Suprapubic skin (tissue), 4 donors: ENCODE measurements at regions not wholly inside any gene's neighbourhood (a gene's known extent, or its start where the extent isn't known, plus 50 kb on each side); places are given as distances from the start of the nearest gene placed in this dataset.

Experiments
- DNase-seq, 2 donors: peaks; one replicate each; pipeline ENCODE4 v3.0.0-alpha.2; 2019; ENCODE audit warnings: low spot score in 2 of 2
- H3K27ac ChIP-seq: fragments of 200-600 bp; sonication (generic); one replicate; pipeline ENCODE4 v1.5.1; 2019
- H3K27me3 ChIP-seq: fragments of 200-600 bp; sonication (generic); one replicate; pipeline ENCODE4 v1.5.1; 2019
- H3K36me3 ChIP-seq: fragments of 200-600 bp; sonication (generic); one replicate; pipeline ENCODE4 v1.5.1; 2019
- H3K4me1 ChIP-seq: fragments of 200-600 bp; sonication (generic); one replicate; pipeline ENCODE4 v1.5.1; 2019
- H3K4me3 ChIP-seq: fragments of 200-600 bp; sonication (generic); one replicate; pipeline ENCODE4 v1.5.1; 2019; ENCODE audit warnings: mild to moderate bottlenecking
- H3K9me3 ChIP-seq: fragments of 200-600 bp; sonication (generic); one replicate; pipeline ENCODE4 v1.5.1; 2019
- CTCF ChIP-seq, 2 donors: fragments of 200-600 bp in 1 of 2; fragments of 450-650 bp in 1 of 2; sonication (generic) in 1 of 2; IDR thresholded peaks; one replicate each; pipeline ENCODE4 v1.5.1; 2016 to 2019; ENCODE audit warnings: antibody characterized with exemption in 2 of 2, mild to moderate bottlenecking in 1 of 2, moderate library complexity in 1 of 2
- EP300 ChIP-seq: sonication (generic); formaldehyde crosslinking; IDR thresholded peaks from one replicate; pipeline ENCODE4 v1.6.1; 2017; ENCODE audit warnings: antibody characterized with exemption
- POLR2A ChIP-seq, 2 donors: fragments of 450-650 bp; IDR thresholded peaks; one replicate each; pipeline ENCODE4 v1.6.1; 2017; ENCODE audit warnings: antibody characterized with exemption in 2 of 2, mild to moderate bottlenecking in 2 of 2, moderate library complexity in 2 of 2
- POLR2AphosphoS5 ChIP-seq, 3 donors: sonication (generic); formaldehyde crosslinking; IDR thresholded peaks; one replicate each; pipeline ENCODE4 v1.6.1; 2017; ENCODE audit warnings: antibody characterized with exemption in 3 of 3
- WGBS: methylation state at CpG from one replicate; pipeline ENCODE4 v1.1.5; 2018; 5-methylcytosine and 5-hydroxymethylcytosine counted together

DNA sequence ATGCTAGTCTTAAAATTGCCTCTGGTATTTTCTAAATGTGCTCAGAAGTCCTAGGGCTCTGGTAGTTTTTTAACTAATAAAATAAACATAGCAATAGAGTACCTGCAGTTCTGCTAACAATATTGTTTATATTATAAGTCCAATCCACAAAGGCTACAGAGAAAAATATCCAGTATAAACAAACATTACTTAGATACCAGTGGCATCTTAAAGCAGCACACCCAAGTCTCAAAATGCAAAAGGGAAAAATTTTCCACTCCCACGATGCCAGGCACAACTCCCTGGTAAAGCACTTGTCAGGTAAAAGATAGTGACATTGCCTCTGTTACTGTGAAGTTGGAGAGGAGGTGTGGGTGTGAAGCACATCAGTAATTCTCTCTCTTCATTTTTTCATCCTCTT is 123.3 kb downstream of the OGFRL1 start:
- H3K4me1 ChIP-seq = peaks cover 15% of the 10 kb centered on the region
- no peak overlapping the region for H3K27ac ChIP-seq
- H3K4me3 ChIP-seq = no peak overlapping the region

DNA sequence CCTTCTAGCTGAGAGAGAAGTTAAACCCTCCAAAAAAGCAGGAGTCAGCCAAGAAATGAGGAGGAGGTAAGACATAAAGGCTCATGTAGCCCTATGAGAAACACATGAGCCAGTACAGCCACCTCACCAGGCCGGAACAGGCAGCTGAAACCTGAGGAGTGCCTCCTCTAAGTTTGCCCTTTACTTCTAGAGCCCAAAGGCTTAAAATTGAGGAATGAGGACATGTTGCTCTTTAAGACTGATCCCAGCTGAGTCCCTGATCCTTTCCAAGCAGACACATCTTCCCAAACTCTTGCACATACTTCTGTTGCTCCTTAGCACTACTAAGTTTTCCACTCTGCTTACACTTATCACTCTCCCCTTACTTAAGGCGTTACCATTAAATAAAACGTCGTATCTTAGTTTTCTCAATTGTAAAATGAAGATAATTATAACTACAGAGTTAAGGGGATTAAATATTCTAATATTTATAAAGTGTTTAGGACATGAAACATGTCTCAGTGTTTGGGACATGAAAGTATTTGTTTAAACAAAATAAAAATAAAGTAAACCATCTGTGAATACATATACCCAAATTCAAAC is 124.0 kb downstream of the OGFRL1 start:
- H3K4me1 ChIP-seq = peaks cover 17% of the 10 kb centered on the region
- no peak for DNase-seq
- WGBS = 87% methylated on average over 4 of the region's 4 CpGs
- peaks cover 13% of the 10 kb centered on the region for H3K36me3 ChIP-seq
- H3K27ac ChIP-seq = no peak overlapping the region
- H3K9me3 ChIP-seq = no peaks in the 10 kb centered on the region
- TF ChIP-seq EP300 = no peak
- no peak overlapping the region for H3K4me3 ChIP-seq
- H3K27me3 ChIP-seq = no peaks in the 10 kb centered on the region

More for the DNA sequence above, 123.3 kb downstream of the OGFRL1 start:
- no peak for DNase-seq
- Histone ChIP-seq H3K27me3 (no peaks in the 10 kb centered on the region), H3K36me3 (peaks cover 11% of the 10 kb centered on the region), H3K9me3 (no peaks in the 10 kb centered on the region)
- TF ChIP-seq EP300 = no peak
- no peak for TF ChIP-seq POLR2A (IDR thresholded peaks at IDR 0.05)
- no peak for TF ChIP-seq CTCF (IDR thresholded peaks at IDR 0.05)
- no peak for TF ChIP-seq POLR2AphosphoS5 (IDR thresholded peaks at IDR 0.05)
- WGBS = 85% methylated on average over 1 of the region's 1 CpG

- Histone ChIP-seq H3K4me1 (peaks cover 24% of the 10 kb centered on the region), H3K9me3 (no peaks in the 10 kb centered on the region), H3K36me3 (peaks cover 13% of the 10 kb centered on the region), H3K4me3 (no peak overlapping the region), H3K27ac (no peak overlapping the region), H3K27me3 (no peaks in the 10 kb centered on the region)
- TF ChIP-seq EP300 (no peak), CTCF (IDR thresholded peaks at IDR 0.05) (no peak), POLR2A (IDR thresholded peaks at IDR 0.05) (no peak), POLR2AphosphoS5 (IDR thresholded peaks at IDR 0.05) (no peak)
- DNase-seq = no peak
- WGBS = 67% methylated on average over 3 of the region's 3 CpGs
Measured at GRCh38 chr6:71414486-71414885, 125.9 kb downstream of the OGFRL1 start.

GRCh38 chr6:71419217-71420094 is 130.8 kb downstream of the OGFRL1 start:
- Histone ChIP-seq H3K27me3 (no peaks in the 10 kb centered on the region), H3K9me3 (no peaks in the 10 kb centered on the region), H3K4me1 (peaks cover 22% of the 10 kb centered on the region), H3K27ac (peak overlapping the region; percentile 93), H3K36me3 (peaks cover 13% of the 10 kb centered on the region), H3K4me3 (peak overlapping the region; percentile 78)
- DNase-seq = no peak
- WGBS = 29% methylated on average over 31 of the region's 36 CpGs
- no peak for TF ChIP-seq CTCF (IDR thresholded peaks at IDR 0.05)
- no peak for TF ChIP-seq POLR2A (IDR thresholded peaks at IDR 0.05)
- TF ChIP-seq POLR2AphosphoS5 (IDR thresholded peaks at IDR 0.05) = no peak
- TF ChIP-seq EP300 = no peak

GRCh38 chr6:71420095-71420692 is 131.6 kb downstream of the OGFRL1 start:
- peak; percentile 69 to 79 for DNase-seq
- TF ChIP-seq POLR2AphosphoS5 (IDR thresholded peaks at IDR 0.05) = no peak
- TF ChIP-seq CTCF (IDR thresholded peaks at IDR 0.05) = peak in 1 of 2 donors; percentile 45
- peak in 1 of 2 donors; percentile 16 for TF ChIP-seq POLR2A (IDR thresholded peaks at IDR 0.05)
- no peak for TF ChIP-seq EP300
- H3K36me3 ChIP-seq = peaks cover 13% of the 10 kb centered on the region
- no peaks in the 10 kb centered on the region for H3K27me3 ChIP-seq
- peaks cover 22% of the 10 kb centered on the region for H3K4me1 ChIP-seq
- 0% methylated on average over 22 of the region's 91 CpGs for WGBS
- H3K27ac ChIP-seq = peak overlapping the region; percentile 93
- H3K9me3 ChIP-seq = no peaks in the 10 kb centered on the region
- H3K4me3 ChIP-seq = peak overlapping the region; percentile 78
